A673 (cell line): ENCODE measurements at regions not wholly inside any gene's neighbourhood (a gene's known extent, or its start where the extent isn't known, plus 50 kb on each side); places are given as distances from the start of the nearest gene placed in this dataset.

Experiments
- BruUV-seq: library from RNA; stranded (reverse); fragments of 400-500 nt; replicated peaks from 2 replicates; lab custom pipeline; 2021; lab: Mats Ljungman, UMichigan
- CTCF ChIA-PET: fragments of 300-600 bp; sonication (Branson Sonifier 250); formaldehyde crosslinking; loops from one replicate; lab custom pipeline; 2022; ENCODE audit warnings: antibody characterized with exemption; lab: Charles Lee
- POLR2A ChIA-PET: fragments of 300-600 bp; sonication (Branson Sonifier 250); formaldehyde crosslinking; loops from one replicate; lab custom pipeline; 2022; ENCODE audit warnings: antibody characterized with exemption; ENCODE audit not compliant: low non-redundant PET; lab: Charles Lee
- DNase-seq: peaks from one replicate; pipeline ENCODE4 v3.0.0-alpha.2; 2015; ENCODE audit warnings: low spot score
- H3K27ac ChIP-seq: fragments of 200-600 bp; sonication (generic); 2 replicates; pipeline ENCODE4 v1.5.1; 2016; ENCODE audit warnings: mixed run types, low read depth, mild to moderate bottlenecking, mixed read lengths, antibody characterized with exemption, low read length; ENCODE audit not compliant: poor library complexity, severe bottlenecking
- H3K27me3 ChIP-seq: fragments of 200-600 bp; sonication (generic); replicated peaks from 2 replicates; pipeline ENCODE4 v1.6.1; 2017; ENCODE audit warnings: mixed run types, low read depth, mild to moderate bottlenecking, mixed read lengths, antibody characterized with exemption, low read length; ENCODE audit not compliant: insufficient read depth, poor library complexity
- H3K36me3 ChIP-seq: fragments of 200-600 bp; sonication (generic); 2 replicates; pipeline ENCODE4 v1.6.1; 2016; ENCODE audit warnings: mixed run types, mild to moderate bottlenecking, mixed read lengths, antibody characterized with exemption, low read length; ENCODE audit not compliant: insufficient read depth, poor library complexity, severe bottlenecking
- H3K4me1 ChIP-seq: fragments of 200-600 bp; sonication (generic); 2 replicates; pipeline ENCODE4 v1.6.1; 2017; ENCODE audit warnings: mixed run types, mild to moderate bottlenecking, mixed read lengths, antibody characterized with exemption, low read length; ENCODE audit not compliant: insufficient read depth, poor library complexity, severe bottlenecking
- H3K4me3 ChIP-seq: fragments of 200-600 bp; sonication (generic); 2 replicates; pipeline ENCODE4 v1.5.1; 2016; ENCODE audit warnings: low read depth, mixed run types, mild to moderate bottlenecking, mixed read lengths, low read length; ENCODE audit not compliant: poor library complexity, severe bottlenecking
- H3K9me3 ChIP-seq: fragments of 200-600 bp; sonication (generic); 2 replicates; pipeline ENCODE4 v1.6.1; 2016; ENCODE audit warnings: mixed run types, low read depth, mild to moderate bottlenecking, mixed read lengths, antibody characterized with exemption, low read length; ENCODE audit not compliant: poor library complexity, severe bottlenecking
- EZH2 ChIP-seq: fragments of 200-600 bp; sonication (generic); IDR thresholded peaks from 2 replicates; pipeline ENCODE4 v1.6.1; 2017; ENCODE audit warnings: borderline replicate concordance, low read depth, mild to moderate bottlenecking, mixed read lengths, antibody characterized with exemption, low read length; ENCODE audit not compliant: poor library complexity, severe bottlenecking
- intact Hi-C: fragments of 100-400 bp; cut with micrococcal nuclease; formaldehyde crosslinking; loops from one replicate; pipeline ENCODE4 v1.10.0; 2022; ENCODE audit not compliant: unreplicated experiment
- TF ChIP-seq, protein P1 (sequence below): fragments of 300-800, 200-600 bp; sonication (generic); conservative IDR thresholded peaks from 2 replicates; pipeline ENCODE4 v1.5.1; 2017; ENCODE audit warnings: low read depth, mild to moderate bottlenecking, antibody characterized with exemption, low read length, moderate library complexity, mixed read lengths

DNA sequence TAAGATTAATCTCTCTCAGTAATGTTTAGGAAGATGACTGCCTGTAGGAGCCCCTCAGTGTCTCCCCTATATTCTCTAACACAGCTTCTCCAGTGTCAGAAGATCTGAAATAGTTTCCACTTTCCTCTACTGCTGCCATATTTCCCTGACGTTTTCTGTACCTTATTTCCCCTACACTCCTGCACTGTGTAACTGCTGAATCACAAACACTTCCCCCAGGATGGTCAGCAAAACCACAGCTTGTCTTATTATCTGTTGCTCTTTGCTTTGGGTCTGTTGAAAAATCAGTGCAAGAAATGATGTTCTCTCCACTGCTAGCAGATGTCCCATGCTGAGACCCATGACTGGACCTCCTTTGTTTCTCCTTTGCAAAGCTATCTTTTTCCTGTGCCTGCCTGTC, 441.7 kb downstream of the EPHA4 start:
- CTCF ChIA-PET = no interaction called here
- no TSS peak for BruUV-seq
- TF ChIP-seq, protein P1, sequence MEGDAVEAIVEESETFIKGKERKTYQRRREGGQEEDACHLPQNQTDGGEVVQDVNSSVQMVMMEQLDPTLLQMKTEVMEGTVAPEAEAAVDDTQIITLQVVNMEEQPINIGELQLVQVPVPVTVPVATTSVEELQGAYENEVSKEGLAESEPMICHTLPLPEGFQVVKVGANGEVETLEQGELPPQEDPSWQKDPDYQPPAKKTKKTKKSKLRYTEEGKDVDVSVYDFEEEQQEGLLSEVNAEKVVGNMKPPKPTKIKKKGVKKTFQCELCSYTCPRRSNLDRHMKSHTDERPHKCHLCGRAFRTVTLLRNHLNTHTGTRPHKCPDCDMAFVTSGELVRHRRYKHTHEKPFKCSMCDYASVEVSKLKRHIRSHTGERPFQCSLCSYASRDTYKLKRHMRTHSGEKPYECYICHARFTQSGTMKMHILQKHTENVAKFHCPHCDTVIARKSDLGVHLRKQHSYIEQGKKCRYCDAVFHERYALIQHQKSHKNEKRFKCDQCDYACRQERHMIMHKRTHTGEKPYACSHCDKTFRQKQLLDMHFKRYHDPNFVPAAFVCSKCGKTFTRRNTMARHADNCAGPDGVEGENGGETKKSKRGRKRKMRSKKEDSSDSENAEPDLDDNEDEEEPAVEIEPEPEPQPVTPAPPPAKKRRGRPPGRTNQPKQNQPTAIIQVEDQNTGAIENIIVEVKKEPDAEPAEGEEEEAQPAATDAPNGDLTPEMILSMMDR = no peak
- TF ChIP-seq EZH2 = no peak

GRCh38 chr2:221133941-221134340, 438.2 kb downstream of the EPHA4 start:
- ChIA-PET CTCF (no interaction called here), POLR2A (no interaction called here)
- no peak overlapping the region for H3K27ac ChIP-seq
- intact Hi-C loops = no loop called here
- H3K27me3 ChIP-seq = no peaks in the 10 kb centered on the region
- DNase-seq = peak; percentile 47
- BruUV-seq = no TSS peak
- H3K36me3 ChIP-seq = no peaks in the 10 kb centered on the region
- H3K4me1 ChIP-seq = peaks cover 15% of the 10 kb centered on the region
- peaks cover under 1% of the 10 kb centered on the region for H3K9me3 ChIP-seq
- no peak overlapping the region for H3K4me3 ChIP-seq
- no peak for TF ChIP-seq EZH2
- TF ChIP-seq, protein P1 = no peak

More for the DNA sequence above, 441.7 kb downstream of the EPHA4 start:
- POLR2A ChIA-PET = no interaction called here
- Histone ChIP-seq H3K36me3 (no peaks in the 10 kb centered on the region), H3K4me1 (peaks cover 19% of the 10 kb centered on the region), H3K9me3 (peaks cover 16% of the 10 kb centered on the region), H3K4me3 (no peak overlapping the region), H3K27ac (no peak overlapping the region), H3K27me3 (no peaks in the 10 kb centered on the region)
- intact Hi-C loops = no loop called here
- DNase-seq = no peak

- Histone ChIP-seq H3K36me3 (no peaks in the 10 kb centered on the region), H3K4me3 (no peak overlapping the region), H3K27me3 (no peaks in the 10 kb centered on the region), H3K9me3 (no peaks in the 10 kb centered on the region), H3K4me1 (peaks cover 13% of the 10 kb centered on the region), H3K27ac (no peak overlapping the region)
- BruUV-seq = no TSS peak
- no peak for DNase-seq
- ChIA-PET POLR2A (no interaction called here), CTCF (no interaction called here)
- no peak for TF ChIP-seq EZH2
- TF ChIP-seq, protein P1 = no peak
- intact Hi-C loops = no loop called here
Observed at GRCh38 chr2:221134718-221135117, 437.4 kb downstream of the EPHA4 start.
